ENCODE measurements at regions not wholly inside any gene's neighbourhood (a gene's known extent, or its start where the extent isn't known, plus 50 kb on each side); places are given as distances from the start of the nearest gene placed in this dataset.

DNA sequence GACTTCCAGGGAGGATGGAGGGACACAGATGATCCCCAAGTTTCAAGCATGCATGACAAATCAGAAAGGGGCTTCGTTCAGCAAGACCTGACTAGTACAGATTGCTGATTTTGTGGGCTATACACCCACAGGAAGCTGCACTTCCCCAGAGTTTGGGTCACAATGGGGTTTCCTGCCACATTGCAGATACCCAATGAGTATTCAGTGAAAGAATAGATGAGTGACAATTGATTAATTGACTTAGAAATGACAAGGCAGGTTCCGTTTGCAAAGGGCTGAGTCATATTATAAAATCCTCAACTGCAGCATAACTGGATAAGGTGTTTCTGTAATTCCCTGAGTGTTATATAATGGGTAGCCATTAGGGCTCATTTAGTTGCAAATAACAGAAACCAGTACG, 146.6 kb upstream of the TBL1X start:
- no peak for DNase-seq

DNA sequence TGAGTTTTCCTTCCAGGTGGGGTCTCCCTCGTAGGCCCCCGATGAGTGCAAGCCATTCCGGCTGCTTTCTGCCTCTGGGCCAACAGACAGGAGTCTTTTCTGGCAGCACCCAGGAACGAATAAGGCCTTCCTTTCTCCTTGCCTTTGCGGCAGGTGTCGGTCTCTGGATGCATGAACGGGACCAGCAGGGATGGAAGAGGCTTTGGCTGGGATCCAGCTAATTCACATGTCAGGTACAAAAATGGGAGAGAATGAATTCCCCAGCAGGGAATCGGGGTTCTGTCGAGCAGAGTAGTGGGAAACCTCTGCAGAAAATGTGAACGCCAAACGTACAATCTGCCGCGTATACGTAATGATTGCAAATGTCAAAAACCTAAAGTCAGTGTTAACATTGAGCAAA, 146.1 kb upstream of the TBL1X start:
- no peak for DNase-seq

DNA sequence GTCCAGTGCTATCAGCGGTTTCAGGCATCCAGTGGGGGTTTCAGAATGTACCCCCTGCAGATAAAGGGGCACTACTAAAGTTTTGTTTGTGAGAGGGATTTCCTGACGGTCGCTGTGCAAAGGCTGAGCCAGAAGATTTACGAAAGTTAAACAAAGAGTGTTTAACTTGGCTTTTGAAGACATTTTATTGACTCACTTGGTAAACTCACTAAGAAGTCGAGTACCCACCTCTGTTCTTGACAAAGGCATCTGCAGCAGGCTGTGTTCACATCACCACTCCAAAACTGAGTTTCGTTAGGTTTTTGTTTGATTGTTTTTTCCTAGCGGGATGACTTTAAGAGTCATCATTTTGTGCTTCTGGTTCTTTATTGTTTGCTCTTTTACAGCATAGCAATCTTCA, 143.9 kb upstream of the TBL1X start:
- no peak for DNase-seq

DNA sequence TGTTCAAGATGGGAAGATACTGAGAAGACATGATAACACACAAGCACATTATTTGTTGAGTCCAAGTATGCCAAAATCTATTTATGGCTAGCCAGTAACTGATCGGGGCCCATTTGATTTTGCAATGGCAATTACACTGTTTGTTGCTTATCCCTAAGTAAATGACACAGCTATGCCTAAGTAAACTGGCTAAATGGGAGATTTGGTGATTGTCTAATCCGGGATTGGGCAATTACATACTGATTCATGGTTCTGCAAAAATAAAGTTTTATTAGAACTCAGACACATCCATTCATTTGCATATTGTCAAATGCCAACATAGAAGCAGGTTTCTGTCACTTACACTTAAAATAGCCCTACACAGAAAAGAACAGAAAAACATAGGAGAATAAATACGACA, 140.2 kb upstream of the TBL1X start:
- no peak for DNase-seq

DNA sequence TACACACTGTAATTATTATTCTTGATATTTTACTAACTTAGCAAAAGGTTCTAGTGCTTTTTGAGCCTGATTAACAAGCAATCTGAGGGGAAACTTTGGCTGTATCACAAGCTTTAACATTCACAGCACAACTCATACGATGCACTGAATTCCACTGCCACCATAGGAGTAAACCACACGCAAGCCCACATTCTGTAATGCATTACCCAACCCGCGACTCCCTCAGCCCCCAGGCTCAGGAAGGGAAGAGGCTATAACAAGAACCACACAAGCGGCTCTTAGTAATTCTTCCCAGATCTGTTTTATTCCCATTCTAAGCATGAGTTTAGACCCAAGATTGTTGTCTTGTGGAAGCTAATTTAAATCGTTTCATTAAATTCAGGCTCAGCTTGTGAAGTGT, 138.5 kb upstream of the TBL1X start:
- no peak for DNase-seq

DNA sequence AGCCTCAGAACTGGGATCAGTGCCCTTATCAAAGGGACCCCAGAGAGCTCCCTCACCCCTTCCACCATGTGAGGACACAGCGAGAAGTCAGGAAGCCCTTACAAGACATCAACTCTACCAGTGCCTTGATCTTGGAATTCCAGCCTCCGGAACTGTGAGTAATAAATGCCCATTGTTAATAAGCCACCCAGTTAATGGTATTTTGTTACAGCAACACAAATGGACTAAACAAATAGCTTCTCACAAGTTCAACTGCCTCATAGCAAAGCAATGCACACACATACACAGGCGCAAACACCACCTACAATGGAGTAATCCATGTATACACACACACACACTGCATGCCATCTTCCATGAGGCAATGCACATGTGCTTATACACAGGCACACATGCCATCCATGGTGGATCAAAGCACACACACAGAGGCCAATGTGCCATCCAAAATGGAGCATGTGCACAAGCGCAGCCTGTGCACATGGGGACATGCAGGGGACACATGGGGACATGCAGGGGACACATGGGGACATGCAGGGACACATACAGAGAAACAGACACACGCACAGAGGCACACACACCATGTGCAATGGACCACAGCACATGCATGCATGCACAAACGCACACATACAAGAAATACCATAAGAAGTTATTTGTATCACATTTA, 137.6 kb upstream of the TBL1X start:
- DNase-seq = no peak

DNA sequence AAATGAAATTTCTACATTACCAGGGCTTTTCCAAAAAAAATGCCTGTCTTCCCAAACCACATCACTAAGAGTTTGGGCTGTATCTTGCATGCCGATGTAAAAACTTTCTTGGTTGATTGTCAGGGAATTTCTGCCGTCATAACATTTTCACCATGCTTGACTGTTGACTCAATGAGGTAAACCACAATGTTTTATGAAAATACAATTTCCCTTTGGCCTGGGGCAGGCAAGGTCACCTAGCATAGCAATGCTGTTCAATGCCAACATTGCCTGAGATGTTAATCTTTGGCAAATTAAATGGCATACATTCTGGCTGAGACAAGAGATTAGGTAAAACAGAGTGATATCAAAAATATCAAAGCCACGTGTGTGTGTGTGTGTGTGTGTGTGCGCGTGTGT, 137.1 kb upstream of the TBL1X start:
- no peak for DNase-seq

DNA sequence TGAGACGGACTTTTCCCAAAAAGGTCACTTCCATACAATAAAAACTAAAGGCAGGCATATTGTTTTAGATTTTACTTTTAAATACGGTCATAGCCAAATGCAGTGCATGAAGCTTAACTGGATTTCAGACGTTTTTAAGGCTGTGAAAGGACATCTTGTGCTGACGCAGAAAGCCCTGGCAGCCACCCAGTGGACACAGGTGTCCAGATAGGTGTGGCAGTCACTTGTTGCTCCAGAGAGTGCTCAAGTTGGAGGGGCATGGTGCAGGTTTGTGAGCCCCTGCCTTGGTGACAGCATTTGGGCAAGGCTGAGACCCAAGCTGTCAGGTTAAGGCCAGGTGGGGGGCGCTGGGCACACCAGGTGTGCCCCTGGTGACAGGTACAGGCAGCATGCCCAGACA, 135.8 kb upstream of the TBL1X start:
- DNase-seq = no peak

DNA sequence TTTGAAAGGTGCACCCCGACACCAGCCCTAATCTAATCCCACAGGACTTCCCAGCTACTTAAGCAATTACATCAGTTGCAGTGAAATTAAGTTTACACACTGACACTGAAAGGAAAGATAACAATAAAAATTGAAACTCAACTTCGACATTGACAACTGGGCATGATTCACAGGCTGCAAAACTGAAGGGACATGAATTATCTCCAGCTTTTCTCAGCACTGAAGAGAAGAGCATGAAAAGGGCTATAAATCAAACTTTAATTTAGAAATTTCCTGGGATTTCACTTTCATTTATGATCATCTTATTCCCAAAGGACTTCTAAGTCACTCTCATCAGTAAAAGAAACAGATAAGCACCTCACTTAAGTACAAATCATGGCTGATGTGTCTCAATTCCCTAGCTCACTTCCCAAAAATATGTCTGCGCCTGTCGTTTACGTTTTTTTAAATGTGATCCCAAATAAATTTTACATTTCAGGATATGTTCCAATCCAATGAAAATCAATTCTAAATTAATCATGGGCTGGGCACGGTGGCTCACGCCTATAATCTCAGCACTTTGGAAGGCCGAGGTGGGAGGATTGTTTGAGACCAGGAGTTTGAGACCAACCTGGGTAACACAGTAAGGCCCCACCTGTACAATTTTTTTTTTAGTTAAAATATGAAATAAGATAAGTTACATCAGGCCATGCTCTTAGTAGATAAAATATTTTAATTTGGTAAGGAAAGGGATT, 134.4 kb upstream of the TBL1X start:
- no peak for DNase-seq

DNA sequence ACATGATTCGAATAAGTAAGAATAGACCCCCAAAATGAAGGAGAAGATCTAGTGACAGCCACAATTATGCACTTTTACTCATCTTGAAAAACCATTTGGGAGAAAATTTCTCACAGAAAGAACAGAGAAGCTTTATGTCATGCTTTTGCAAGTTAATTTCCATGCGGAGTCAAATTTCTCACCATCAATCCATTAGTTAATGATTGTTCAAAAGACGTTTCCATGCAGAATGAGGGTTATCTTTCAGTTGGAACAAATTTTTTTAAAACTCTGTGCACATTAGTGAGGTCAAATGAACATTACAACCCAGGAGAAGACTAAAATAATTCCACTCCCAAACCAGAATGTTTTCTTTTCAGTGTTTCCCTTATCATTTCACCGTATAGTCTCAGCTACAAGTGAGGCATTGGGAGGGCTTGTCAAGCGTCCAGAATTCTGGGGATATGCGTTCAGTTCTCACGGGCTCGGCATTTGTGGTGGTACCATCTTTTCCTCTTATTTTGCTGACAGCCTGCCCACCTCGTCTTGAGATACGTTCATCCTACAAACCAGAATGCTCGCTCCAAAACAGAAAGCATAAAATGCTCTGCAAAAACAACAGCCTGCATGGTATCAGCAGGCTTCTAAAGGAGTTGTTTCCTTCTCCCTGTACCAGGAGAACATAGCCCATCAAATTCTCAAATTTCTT, 130.8 kb upstream of the TBL1X start:
- DNase-seq = no peak

DNA sequence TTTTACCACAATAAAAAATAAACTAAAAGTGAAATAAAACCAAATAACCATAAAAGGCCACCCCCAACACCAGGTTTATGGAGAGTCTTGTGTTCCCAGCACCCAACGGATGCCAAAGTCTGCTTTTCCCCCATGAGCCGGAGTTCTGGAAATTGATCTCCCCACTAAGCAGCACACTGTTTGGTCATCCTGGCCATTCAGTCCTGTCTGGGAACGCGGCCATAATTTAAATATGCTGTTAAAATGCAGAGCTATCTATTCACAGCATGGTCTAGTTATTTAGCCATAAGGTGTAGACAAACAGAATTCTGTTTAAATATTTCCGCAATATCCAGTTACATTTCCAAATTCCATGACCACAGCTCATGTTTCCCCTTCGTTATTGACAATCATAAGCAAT, 129.6 kb upstream of the TBL1X start:
- DNase-seq = no peak

DNA sequence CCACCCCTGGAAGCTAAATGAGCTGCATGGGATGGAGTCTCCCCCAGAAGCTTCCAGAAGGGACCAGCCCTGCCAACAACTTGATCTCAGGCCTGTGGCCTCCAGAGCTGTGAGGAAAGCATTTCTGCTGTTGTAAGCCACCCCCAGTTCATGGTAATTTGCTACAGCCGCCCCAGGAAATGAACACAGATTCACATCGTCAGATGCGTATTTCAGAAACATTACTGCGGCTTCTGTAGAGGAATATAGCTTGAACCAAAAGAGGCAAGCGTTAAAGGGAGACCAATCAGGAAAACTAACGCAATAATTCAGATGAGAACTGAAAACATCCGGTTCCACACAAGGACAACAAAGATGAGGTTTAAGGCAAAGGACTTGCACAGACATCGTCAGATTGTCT, 128.4 kb upstream of the TBL1X start:
- DNase-seq = no peak

DNA sequence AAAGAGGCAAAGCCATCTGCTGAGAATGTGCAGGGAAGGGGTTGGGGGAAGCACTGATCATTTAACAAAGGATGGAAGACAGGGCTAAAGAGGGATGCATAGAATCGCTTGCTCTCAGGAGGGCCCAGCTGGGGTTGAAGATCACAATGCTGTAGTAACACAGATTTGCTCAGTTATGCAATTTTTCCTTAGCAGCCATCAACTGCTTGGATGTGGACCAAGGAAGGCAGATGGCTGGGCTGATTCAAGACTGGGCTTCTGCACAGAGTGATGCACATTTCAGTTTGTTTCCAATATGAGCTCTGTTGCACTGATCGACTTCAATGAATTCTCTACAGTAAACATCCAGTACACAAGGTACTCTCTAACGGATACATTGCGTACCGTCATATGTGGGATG, 127.8 kb upstream of the TBL1X start:
- no peak for DNase-seq

DNA sequence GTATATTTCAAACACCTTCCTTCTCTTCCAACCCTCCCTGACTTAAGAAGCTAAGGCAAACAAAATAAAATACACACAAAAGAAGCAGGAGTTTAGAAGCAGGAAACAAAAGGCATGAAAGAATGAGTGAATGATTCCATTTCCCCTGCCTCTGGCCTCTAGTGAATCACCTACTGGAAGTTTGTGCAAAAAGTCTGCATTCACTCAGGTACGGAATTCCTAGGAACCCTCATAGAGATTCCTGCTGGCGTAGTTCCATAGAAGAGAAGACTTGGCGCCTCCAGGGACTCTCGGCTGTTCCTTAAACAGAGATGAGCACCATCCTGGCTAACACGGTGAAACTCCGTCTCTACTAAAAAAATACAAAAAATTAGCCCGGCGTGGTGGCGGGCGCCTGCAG, 125.9 kb upstream of the TBL1X start:
- no peak for DNase-seq

DNA sequence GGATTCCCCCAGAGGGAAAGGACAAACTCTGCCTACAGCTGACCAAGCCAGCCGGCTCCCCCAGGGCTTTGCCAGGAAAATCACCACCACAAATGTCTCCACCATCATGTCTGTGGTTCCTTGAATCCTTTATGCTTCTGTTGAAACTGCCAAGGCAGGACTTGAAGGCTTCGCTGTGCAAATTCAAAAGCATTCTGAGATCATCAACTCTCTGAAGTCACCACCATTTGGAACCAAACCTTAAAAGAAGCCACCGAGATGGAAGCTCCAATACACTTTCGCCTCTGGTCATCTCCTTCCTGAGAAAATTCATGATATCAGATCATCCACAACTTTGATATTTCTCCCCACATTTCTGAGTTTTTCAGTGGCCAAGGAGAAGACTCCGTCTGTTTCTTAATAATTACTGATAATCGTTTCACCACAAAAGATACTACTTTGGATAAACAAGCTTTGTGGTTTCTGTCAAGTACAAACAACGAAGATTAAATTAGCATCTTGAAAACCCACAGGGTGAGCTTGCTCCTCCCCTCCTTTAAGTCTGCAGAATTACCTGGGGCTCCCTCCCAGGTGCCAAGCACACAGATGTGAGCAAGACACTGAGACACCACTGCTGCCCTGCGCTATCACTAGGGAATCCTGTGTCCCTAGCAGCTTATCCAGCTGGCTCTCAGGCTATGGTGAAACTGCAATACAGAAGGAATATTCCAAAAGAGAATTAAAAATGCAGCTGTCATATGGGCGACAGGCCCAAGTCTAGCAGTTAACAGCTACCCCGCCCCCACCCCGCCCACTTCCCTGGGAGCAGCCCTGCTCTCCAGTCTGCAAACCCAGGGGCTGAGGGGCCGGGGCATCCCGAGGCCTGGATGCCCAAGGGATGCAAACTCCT, 125.0 kb upstream of the TBL1X start:
- DNase-seq = no peak

DNA sequence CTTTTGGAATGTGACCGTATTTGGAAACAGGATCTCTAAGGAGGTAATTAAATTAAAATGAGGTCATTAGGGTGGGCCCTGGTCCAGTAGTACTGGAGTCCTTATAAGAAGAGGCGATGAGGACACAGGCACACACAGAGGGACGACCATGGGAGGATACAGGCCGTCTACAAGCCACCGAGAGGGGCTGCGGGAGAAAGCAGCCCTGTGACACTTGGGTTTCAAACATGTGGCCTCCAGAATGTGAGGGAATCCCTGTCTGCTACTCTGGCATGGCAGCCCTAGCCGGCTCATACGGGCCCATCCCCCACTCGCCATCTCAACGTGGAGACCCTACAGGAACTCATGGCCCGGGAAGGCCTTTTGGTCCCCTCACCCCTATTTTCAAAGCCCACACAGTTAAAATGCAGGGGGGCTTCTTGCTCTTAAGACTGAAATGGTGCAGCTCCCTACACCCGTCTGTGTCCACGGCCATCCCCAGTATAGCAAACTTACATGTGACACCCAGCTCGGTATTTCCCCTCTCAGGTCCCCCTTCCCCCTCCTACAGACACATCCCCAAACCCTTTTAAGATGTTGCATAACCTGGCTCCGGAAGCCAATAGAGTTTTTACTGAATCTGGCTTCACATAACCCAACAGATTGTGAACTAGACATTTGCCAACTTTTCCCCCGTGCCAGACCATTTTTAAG, 124.1 kb upstream of the TBL1X start:
- no peak for DNase-seq

DNA sequence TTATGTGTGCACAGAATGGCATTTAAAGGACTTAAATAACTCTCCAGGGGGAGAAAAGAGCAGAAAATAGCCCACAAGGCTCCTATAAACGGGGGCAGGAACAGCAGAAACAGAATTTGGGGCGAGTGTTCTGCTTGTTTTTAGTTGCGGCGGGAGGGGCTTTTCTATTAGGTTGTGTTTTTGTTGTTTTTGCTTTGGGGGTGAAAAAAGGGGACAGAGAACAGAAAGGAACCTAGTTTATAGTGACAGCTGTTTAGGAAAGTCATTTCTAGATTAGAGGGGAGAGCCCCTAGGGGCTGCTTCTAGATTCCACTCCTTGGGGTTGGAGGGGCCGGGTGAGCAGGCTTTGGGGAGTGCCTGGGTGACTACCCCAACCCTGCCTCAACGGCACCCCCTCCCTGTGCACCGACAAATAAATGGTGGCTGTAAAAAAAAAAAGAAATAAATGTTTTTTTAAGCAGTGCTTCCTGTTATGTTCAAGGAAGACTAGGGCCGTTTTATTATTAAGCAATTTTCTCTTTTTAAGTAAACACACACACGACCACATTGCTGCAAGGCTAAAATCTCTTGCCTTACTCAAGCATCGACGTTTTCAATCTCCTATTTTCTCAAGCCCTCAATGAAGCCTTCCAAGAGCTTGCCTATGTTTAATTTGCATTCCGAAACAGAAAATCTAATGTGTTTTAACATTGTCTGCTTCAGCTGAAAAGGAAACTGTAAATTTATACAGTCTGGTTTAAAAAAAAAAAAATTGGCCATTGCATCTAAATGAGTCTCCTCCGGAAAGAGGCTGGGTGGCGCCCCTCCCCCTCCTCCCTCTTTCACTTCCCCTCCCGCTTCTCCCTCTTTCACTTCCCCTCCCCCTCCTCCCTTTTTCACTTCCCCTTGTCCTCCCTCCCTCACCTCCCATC, 123.3 kb upstream of the TBL1X start:
- peak; percentile 38 for DNase-seq

DNA sequence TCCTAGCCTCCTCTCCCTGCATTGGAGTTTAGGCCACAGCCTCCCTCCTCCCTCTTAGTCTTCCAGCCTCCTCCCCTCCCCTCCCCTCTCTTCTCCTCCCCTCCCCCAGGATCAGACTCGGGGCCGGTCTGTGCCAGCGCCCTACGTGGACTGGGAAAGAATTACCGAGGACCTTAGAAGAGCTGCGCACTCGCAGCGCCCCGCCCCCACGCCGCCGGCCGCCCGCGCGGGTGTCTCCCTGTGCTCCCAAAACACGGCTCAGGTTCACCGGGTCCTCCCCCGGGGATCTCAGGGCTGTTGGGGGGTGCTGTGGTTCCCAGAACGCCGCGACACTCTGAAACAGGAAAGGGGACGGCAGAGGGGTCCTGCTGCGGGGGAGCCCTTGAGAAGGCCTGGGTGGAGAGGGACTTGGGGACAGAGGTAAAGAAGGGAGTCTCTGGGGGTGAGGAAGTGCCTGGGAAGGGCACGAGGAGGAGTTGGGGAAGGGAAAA, 122.3 kb upstream of the TBL1X start:
- peak; percentile 85 for DNase-seq

DNA sequence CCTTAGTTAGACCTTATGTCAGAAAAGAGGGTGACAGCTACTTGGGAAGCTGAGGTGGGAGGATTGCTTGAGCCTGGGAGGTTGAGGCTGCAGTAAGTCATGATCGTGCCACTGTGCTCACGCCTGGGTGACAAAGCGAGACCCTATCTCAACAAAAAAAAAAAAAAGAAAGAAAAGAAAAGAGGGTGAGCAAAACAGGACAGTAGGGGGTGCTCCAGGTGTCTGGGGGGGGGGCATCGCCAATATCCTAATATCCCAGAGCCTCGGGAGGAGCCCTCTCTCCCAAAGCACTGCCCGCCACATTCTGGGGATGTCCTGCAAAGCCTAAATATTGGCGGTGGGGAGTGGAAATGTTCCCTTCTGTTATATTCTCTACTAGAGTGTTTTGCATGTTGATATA, 120.9 kb upstream of the TBL1X start:
- no peak for DNase-seq

DNA sequence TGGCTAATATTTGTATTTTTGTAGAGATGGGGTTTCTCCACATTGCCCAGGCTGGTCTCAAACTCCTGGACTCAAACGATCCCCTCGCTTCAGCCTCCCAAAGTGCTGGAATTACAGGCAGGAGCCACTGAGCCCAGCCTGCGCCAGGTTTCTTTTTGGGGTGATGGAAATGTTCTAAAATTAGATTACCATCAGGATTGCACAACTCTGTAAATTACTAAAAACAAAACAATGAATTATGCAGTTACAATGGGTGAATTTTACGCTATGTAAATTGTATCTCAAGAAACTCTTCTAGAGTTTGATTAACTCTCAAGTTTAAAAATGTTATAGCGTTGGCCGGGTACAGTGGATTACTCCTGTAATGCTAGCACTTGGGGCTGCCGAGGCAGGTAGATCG, 118.9 kb upstream of the TBL1X start:
- DNase-seq = no peak

All from retina (tissue), 1 donor.